SJCRH30 (cell line): ENCODE measurements at regions not wholly inside any gene's neighbourhood (a gene's known extent, or its start where the extent isn't known, plus 50 kb on each side); places are given as distances from the start of the nearest gene placed in this dataset.

ENCODE experiments used
- DNase-seq, 2 experiments: peaks; one replicate each; pipeline ENCODE4 v3.0.0-alpha.2; 2015 to 2020
- H3K27ac ChIP-seq: fragments of 250-450 bp; sonication (Bioruptor Pico); 2 replicates; pipeline ENCODE4 v1.5.1; 2020; ENCODE audit warnings: mild to moderate bottlenecking, moderate library complexity
- H3K27me3 ChIP-seq: fragments of 250-450 bp; sonication (Bioruptor Pico); 2 replicates; pipeline ENCODE4 v1.5.1; 2020; ENCODE audit warnings: mild to moderate bottlenecking, moderate library complexity
- H3K36me3 ChIP-seq: fragments of 250-450 bp; sonication (Bioruptor Pico); 2 replicates; pipeline ENCODE4 v1.5.1; 2020; ENCODE audit warnings: mild to moderate bottlenecking, moderate library complexity
- H3K4me1 ChIP-seq: fragments of 250-450 bp; sonication (Bioruptor Pico); 2 replicates; pipeline ENCODE4 v1.5.1; 2020; ENCODE audit warnings: mild to moderate bottlenecking, moderate library complexity
- H3K4me3 ChIP-seq: fragments of 250-450 bp; sonication (Bioruptor Pico); 2 replicates; pipeline ENCODE4 v1.5.1; 2020; ENCODE audit warnings: mild to moderate bottlenecking, moderate library complexity
- H3K9me3 ChIP-seq: fragments of 250-450 bp; sonication (Bioruptor Pico); replicated peaks from 2 replicates; pipeline ENCODE4 v1.5.1; 2020; ENCODE audit warnings: mild to moderate bottlenecking, moderate library complexity

- Histone ChIP-seq H3K4me1 (no peaks in the 10 kb centered on the region), H3K36me3 (no peaks in the 10 kb centered on the region), H3K27me3 (no peaks in the 10 kb centered on the region), H3K4me3 (no peak overlapping the region), H3K9me3 (no peaks in the 10 kb centered on the region), H3K27ac (no peak overlapping the region)
- DNase-seq, result no peak
Measured at GRCh38 chr13:103531278-103531677, 465.1 kb upstream of the SLC10A2 start.

- Histone ChIP-seq H3K9me3 (no peaks in the 10 kb centered on the region), H3K4me1 (no peaks in the 10 kb centered on the region), H3K27ac (no peak overlapping the region), H3K27me3 (no peaks in the 10 kb centered on the region), H3K4me3 (no peak overlapping the region), H3K36me3 (no peaks in the 10 kb centered on the region)
- DNase-seq, result no peak
Measured at GRCh38 chr13:103528437-103528836, 462.2 kb upstream of the SLC10A2 start.

- no peaks in the 10 kb centered on the region for H3K4me1 ChIP-seq
- H3K36me3 ChIP-seq, result no peaks in the 10 kb centered on the region
- no peaks in the 10 kb centered on the region for H3K9me3 ChIP-seq
- no peak overlapping the region for H3K4me3 ChIP-seq
- peak in 1 of 2 experiments; percentile 2 for DNase-seq
- H3K27ac ChIP-seq, result no peak overlapping the region
- H3K27me3 ChIP-seq, result no peaks in the 10 kb centered on the region
Measured at GRCh38 chr13:103525530-103525929, 459.3 kb upstream of the SLC10A2 start.

- Histone ChIP-seq H3K27me3 (no peaks in the 10 kb centered on the region), H3K4me1 (no peaks in the 10 kb centered on the region), H3K4me3 (no peak overlapping the region), H3K9me3 (no peaks in the 10 kb centered on the region), H3K36me3 (no peaks in the 10 kb centered on the region), H3K27ac (no peak overlapping the region)
- DNase-seq, result no peak
Measured at GRCh38 chr13:103523858-103524257, 457.6 kb upstream of the SLC10A2 start.

- Histone ChIP-seq H3K27ac (no peak overlapping the region), H3K27me3 (no peaks in the 10 kb centered on the region), H3K36me3 (no peaks in the 10 kb centered on the region), H3K4me1 (no peaks in the 10 kb centered on the region), H3K4me3 (no peak overlapping the region), H3K9me3 (no peaks in the 10 kb centered on the region)
- no peak for DNase-seq
Measured at GRCh38 chr13:103521532-103521931, 455.3 kb upstream of the SLC10A2 start.

GRCh38 chr13:103517768-103518102, 451.5 kb upstream of the SLC10A2 start:
- Histone ChIP-seq H3K4me1 (no peaks in the 10 kb centered on the region), H3K27ac (no peak overlapping the region), H3K27me3 (no peaks in the 10 kb centered on the region), H3K9me3 (no peaks in the 10 kb centered on the region), H3K36me3 (no peaks in the 10 kb centered on the region), H3K4me3 (no peak overlapping the region)
- DNase-seq, result no peak

- no peaks in the 10 kb centered on the region for H3K4me1 ChIP-seq
- no peak overlapping the region for H3K27ac ChIP-seq
- H3K27me3 ChIP-seq, result no peaks in the 10 kb centered on the region
- H3K9me3 ChIP-seq, result no peaks in the 10 kb centered on the region
- no peak for DNase-seq
- H3K36me3 ChIP-seq, result no peaks in the 10 kb centered on the region
- H3K4me3 ChIP-seq, result no peak overlapping the region
Measured at GRCh38 chr13:103517066-103517767, 451.0 kb upstream of the SLC10A2 start.

GRCh38 chr13:103516015-103516795, 450.0 kb upstream of the SLC10A2 start:
- no peaks in the 10 kb centered on the region for H3K36me3 ChIP-seq
- no peak for DNase-seq
- no peaks in the 10 kb centered on the region for H3K4me1 ChIP-seq
- no peak overlapping the region for H3K4me3 ChIP-seq
- no peaks in the 10 kb centered on the region for H3K9me3 ChIP-seq
- H3K27ac ChIP-seq, result no peak overlapping the region
- H3K27me3 ChIP-seq, result no peaks in the 10 kb centered on the region

GRCh38 chr13:103515410-103515809, 449.2 kb upstream of the SLC10A2 start:
- no peak overlapping the region for H3K27ac ChIP-seq
- H3K36me3 ChIP-seq, result no peaks in the 10 kb centered on the region
- no peaks in the 10 kb centered on the region for H3K4me1 ChIP-seq
- no peak overlapping the region for H3K4me3 ChIP-seq
- DNase-seq, result no peak
- no peaks in the 10 kb centered on the region for H3K27me3 ChIP-seq
- no peaks in the 10 kb centered on the region for H3K9me3 ChIP-seq

GRCh38 chr13:103514619-103515018, 448.4 kb upstream of the SLC10A2 start:
- no peaks in the 10 kb centered on the region for H3K27me3 ChIP-seq
- H3K4me3 ChIP-seq, result no peak overlapping the region
- H3K36me3 ChIP-seq, result no peaks in the 10 kb centered on the region
- no peaks in the 10 kb centered on the region for H3K4me1 ChIP-seq
- no peak for DNase-seq
- no peaks in the 10 kb centered on the region for H3K9me3 ChIP-seq
- H3K27ac ChIP-seq, result no peak overlapping the region

- H3K36me3 ChIP-seq, result no peaks in the 10 kb centered on the region
- H3K27me3 ChIP-seq, result no peaks in the 10 kb centered on the region
- no peak overlapping the region for H3K27ac ChIP-seq
- H3K4me3 ChIP-seq, result no peak overlapping the region
- H3K4me1 ChIP-seq, result no peaks in the 10 kb centered on the region
- no peak for DNase-seq
- no peaks in the 10 kb centered on the region for H3K9me3 ChIP-seq
Measured at GRCh38 chr13:103514188-103514587, 448.0 kb upstream of the SLC10A2 start.

GRCh38 chr13:103510007-103510535, 443.9 kb upstream of the SLC10A2 start:
- Histone ChIP-seq H3K27me3 (no peaks in the 10 kb centered on the region), H3K36me3 (no peaks in the 10 kb centered on the region), H3K9me3 (no peaks in the 10 kb centered on the region), H3K4me3 (no peak overlapping the region), H3K27ac (no peak overlapping the region), H3K4me1 (no peaks in the 10 kb centered on the region)
- DNase-seq, result no peak

- no peaks in the 10 kb centered on the region for H3K36me3 ChIP-seq
- no peak for DNase-seq
- H3K4me3 ChIP-seq, result no peak overlapping the region
- H3K4me1 ChIP-seq, result no peaks in the 10 kb centered on the region
- no peaks in the 10 kb centered on the region for H3K9me3 ChIP-seq
- H3K27ac ChIP-seq, result no peak overlapping the region
- H3K27me3 ChIP-seq, result no peaks in the 10 kb centered on the region
Measured at GRCh38 chr13:103497404-103497803, 431.2 kb upstream of the SLC10A2 start.

- no peaks in the 10 kb centered on the region for H3K27me3 ChIP-seq
- H3K9me3 ChIP-seq, result no peaks in the 10 kb centered on the region
- H3K27ac ChIP-seq, result no peak overlapping the region
- H3K4me1 ChIP-seq, result no peaks in the 10 kb centered on the region
- DNase-seq, result no peak
- no peaks in the 10 kb centered on the region for H3K36me3 ChIP-seq
- H3K4me3 ChIP-seq, result no peak overlapping the region
Measured at GRCh38 chr13:103487841-103488240, 421.6 kb upstream of the SLC10A2 start.

- Histone ChIP-seq H3K9me3 (no peaks in the 10 kb centered on the region), H3K4me1 (no peaks in the 10 kb centered on the region), H3K4me3 (no peak overlapping the region), H3K27me3 (no peaks in the 10 kb centered on the region), H3K36me3 (no peaks in the 10 kb centered on the region), H3K27ac (no peak overlapping the region)
- no peak for DNase-seq
Measured at GRCh38 chr13:103473081-103473480, 406.9 kb upstream of the SLC10A2 start.
